UCSD-AML1 (cell line): ENCODE measurements at regions not wholly inside any gene's neighbourhood (a gene's known extent, or its start where the extent isn't known, plus 50 kb on each side); places are given as distances from the start of the nearest gene placed in this dataset.
A peak's percentile ranks its signal among the peaks of the same experiment; 100 is the strongest.
"Not testable (repeated sequence)": the region's sequence is repeated elsewhere in the genome, so short reads cannot be mapped to it uniquely, and the experiment has no call there.

ENCODE experiments used
- DNase-seq: peaks from one replicate; lab custom pipeline; 2025; ENCODE audit not compliant: unreplicated experiment; lab: John Stamatoyannopoulos, UW

- DNase-seq, result no peak
Measured at GRCh38 chr2:88396209-88396608, 56.3 kb downstream of the FOXI3 start.

GRCh38 chr2:88377641-88377991 lies 74.9 kb downstream of the FOXI3 start:
- DNase-seq, result no peak

- DNase-seq, result no peak
Measured at GRCh38 chr2:88372042-88372441, 80.5 kb downstream of the FOXI3 start.

- DNase-seq, result not testable (repeated sequence)
Measured at GRCh38 chr2:88365408-88365807, 87.1 kb downstream of the FOXI3 start.

- DNase-seq, result no peak
Measured at GRCh38 chr2:88355486-88355885, 97.0 kb downstream of the FOXI3 start.

GRCh38 chr2:88351249-88351601 lies 101.3 kb downstream of the FOXI3 start:
- DNase-seq, result no peak

- peak; percentile 36 for DNase-seq
Measured at GRCh38 chr2:88350331-88351248, 101.9 kb downstream of the FOXI3 start.

GRCh38 chr2:88345842-88346241 lies 106.7 kb downstream of the FOXI3 start:
- no peak for DNase-seq

- no peak for DNase-seq
Measured at GRCh38 chr2:88342749-88343148, 109.7 kb downstream of the FOXI3 start.

GRCh38 chr2:88334418-88334817 lies 118.1 kb downstream of the FOXI3 start:
- DNase-seq, result no peak

GRCh38 chr2:88331239-88331638 lies 121.3 kb downstream of the FOXI3 start:
- DNase-seq, result no peak

- no peak for DNase-seq
Measured at GRCh38 chr2:88329815-88330603, 122.5 kb downstream of the FOXI3 start.

GRCh38 chr2:88321449-88322248 lies 130.8 kb downstream of the FOXI3 start:
- no peak for DNase-seq

- DNase-seq, result no peak
Measured at GRCh38 chr2:88320076-88320773, 132.3 kb downstream of the FOXI3 start.

GRCh38 chr2:88318956-88319330 lies 133.6 kb downstream of the FOXI3 start:
- no peak for DNase-seq

GRCh38 chr2:88318071-88318955 lies 134.2 kb downstream of the FOXI3 start:
- DNase-seq, result no peak

- DNase-seq, result no peak
Measured at GRCh38 chr2:88310787-88311186, 140.6 kb downstream of the THNSL2 start.

- DNase-seq, result no peak
Measured at GRCh38 chr2:88307817-88308216, 137.7 kb downstream of the THNSL2 start.

- no peak for DNase-seq
Measured at GRCh38 chr2:88303865-88304264, 133.7 kb downstream of the THNSL2 start.

GRCh38 chr2:88296247-88296646 lies 126.1 kb downstream of the THNSL2 start:
- no peak for DNase-seq
